NCI-H2171 treated with DMSO at 0.1 percent for 48 hours (cell line): ENCODE measurements at regions not wholly inside any gene's neighbourhood (a gene's known extent, or its start where the extent isn't known, plus 50 kb on each side); places are given as distances from the start of the nearest gene placed in this dataset.

Source experiments
- DNase-seq: peaks from one replicate; lab custom pipeline; 2025; lab: John Stamatoyannopoulos, UW

DNA sequence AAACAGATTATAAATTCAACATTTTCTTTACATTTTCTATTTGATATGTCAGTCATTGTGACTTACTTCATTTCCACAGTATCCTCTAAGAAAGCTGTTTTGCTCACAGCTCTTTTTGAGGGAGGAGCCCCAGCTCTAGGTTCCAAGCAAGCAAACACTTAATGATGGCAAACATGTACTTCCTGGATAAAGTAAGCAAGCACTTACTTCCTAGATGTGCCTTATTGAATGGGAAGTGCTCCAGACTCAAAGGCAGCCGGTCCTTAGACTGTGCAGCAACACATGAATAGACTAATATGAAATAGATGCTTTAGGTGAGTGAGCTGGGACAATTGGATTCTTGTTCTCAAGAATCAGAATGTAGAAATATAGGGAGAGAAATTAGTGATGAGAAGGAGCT, 2149.8 kb upstream of the PIK3C3 start:
- no peak for DNase-seq

- DNase-seq = no peak
Observed at GRCh38 chr18:39802648-39803229, 2152.3 kb upstream of the PIK3C3 start.

GRCh38 chr18:39801848-39802247, 2153.2 kb upstream of the PIK3C3 start:
- no peak for DNase-seq

DNA sequence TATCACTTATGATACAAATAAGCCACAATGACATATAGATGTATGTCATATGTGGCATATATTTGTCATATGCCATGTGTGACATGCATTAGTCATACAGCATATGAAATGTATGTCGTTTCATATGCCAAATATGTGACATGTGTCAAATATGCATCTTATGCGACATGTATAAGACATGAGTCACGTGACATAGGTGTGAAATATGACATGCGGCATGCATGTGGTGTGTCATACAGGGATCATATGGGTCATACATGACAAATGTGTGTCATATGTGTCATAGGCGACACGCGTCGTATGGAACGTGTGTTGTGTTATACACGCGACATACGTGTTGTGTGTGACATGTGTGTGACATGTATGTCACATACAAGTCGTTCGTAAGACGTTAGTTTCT, 2154.0 kb upstream of the PIK3C3 start:
- no peak for DNase-seq

DNA sequence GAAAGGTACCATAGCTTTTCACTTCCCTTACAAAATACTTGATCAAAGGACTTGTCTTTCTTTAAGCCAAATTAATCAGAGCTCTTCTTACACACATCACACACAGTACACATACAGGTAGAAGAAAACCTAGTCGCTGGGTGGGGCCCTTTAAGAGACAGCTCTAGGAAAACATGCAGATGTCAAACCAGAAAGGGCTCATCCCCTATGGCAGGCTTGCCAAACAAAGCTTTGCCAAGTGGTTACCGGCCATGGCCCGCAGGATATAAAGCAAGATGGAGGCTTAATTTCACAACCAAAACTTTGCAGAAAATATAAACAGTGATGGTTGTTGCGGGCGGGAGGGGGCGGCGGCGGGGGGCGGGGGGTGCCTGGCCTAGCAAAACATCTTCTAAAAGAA, 2156.0 kb upstream of the PIK3C3 start:
- peak; percentile 24 for DNase-seq

- no peak for DNase-seq
Observed at GRCh38 chr18:39796393-39796792, 2158.6 kb upstream of the PIK3C3 start.

- no peak for DNase-seq
Observed at GRCh38 chr18:39795350-39795749, 2159.7 kb upstream of the PIK3C3 start.

DNA sequence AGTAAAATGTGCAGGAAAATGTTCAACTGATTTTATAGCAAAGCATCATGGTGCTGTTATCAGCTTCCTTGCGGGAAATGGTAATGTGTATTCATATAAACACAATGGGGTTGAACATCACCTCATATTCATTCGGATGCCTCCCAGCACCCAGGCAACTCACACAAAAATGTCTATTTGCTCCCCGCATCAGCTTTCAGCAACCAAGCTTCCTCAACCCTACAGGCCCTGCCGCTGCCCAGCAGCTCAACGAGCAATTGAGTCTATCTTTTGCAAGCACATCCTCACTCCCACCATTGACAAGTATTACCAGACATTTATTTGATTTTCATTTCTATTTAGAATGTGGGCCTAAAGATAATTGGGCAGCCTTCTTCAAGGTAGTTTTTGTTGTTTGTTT, 2161.4 kb upstream of the PIK3C3 start:
- DNase-seq = no peak

DNA sequence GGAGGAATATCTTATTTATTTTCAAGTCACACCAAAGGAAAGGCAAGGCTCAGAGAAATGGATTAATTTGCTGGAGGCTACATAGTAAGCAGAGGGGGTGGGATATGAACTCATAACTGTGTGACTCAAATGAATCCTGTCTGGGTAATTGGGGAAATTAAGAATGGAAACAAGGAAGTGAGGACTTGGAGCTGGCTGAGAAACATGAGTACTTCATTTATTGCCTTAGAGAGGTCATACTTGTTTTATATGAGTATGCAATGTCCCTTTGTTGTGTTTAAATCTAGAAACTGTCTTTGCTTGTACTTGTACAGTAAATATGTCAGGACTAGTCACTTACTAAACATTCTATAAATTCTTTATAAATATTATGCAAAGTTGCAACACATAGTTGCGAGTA, 2166.7 kb upstream of the PIK3C3 start:
- DNase-seq = no peak

DNA sequence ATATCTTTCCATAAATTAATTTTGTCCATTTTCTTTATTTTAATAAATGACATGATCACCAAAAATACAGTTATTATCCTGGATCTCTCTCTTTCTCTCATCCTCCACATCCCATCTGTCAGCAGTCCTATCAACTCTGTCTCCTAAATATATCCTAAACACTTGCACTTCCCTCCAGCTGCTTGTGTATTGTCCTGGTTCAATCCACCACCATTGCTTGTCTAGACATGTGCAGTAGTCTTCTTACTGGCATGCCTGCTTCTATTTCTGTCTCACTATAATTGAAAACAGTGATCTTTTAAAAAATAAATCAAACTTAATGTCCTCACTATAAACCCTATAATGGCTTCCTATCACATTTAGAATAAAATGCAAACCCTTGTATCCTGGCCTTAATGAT, 2168.6 kb upstream of the PIK3C3 start:
- peak; percentile 71 for DNase-seq

GRCh38 chr18:39784541-39784940, 2170.5 kb upstream of the PIK3C3 start:
- no peak for DNase-seq

- DNase-seq = no peak
Observed at GRCh38 chr18:39781565-39781964, 2173.5 kb upstream of the PIK3C3 start.

GRCh38 chr18:39780774-39781173, 2174.3 kb upstream of the PIK3C3 start:
- no peak for DNase-seq

GRCh38 chr18:39779926-39780325, 2175.1 kb upstream of the PIK3C3 start:
- DNase-seq = no peak

DNA sequence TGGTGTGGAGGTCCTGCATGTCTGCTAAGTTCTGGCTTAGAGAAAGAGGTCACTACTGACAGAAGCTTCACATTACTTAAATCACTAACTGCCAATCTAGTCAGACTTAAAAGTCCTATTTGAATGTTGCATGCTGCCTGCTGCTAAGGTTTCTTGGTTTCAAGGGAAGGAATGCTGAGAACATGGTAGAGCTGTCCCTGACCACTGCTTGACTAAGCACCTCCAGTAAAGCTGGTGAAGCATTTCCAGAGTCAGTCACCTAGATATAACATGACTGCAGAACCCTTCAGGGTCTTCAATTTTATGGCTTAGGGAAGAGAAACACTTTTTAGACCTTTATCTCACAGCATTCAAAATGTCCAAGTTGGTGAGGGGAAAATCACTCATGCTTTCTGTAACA, 2178.3 kb upstream of the PIK3C3 start:
- DNase-seq = no peak

- DNase-seq = no peak
Observed at GRCh38 chr18:39774957-39775598, 2180.0 kb upstream of the PIK3C3 start.

DNA sequence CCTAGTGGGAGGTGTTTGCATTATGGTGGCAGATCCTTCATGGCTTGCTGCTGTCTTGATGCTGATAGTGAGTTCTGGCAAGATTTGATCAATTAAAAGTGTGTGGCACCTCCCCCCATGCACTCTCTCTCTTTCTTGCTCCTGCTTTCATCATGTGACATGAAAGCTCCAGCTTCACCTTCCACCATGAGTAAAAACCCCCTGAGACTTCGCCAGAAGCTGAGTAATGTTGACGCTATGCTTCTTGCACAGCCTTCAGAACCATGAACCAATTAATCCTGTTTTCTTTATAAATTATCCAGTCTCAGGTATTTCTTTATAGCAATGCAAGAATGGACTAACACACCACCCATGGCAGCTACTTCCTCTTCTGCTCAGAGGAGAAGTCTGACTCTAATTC, 2181.4 kb upstream of the PIK3C3 start:
- DNase-seq = no peak

- DNase-seq = no peak
Observed at GRCh38 chr18:39772155-39772919, 2182.7 kb upstream of the PIK3C3 start.

DNA sequence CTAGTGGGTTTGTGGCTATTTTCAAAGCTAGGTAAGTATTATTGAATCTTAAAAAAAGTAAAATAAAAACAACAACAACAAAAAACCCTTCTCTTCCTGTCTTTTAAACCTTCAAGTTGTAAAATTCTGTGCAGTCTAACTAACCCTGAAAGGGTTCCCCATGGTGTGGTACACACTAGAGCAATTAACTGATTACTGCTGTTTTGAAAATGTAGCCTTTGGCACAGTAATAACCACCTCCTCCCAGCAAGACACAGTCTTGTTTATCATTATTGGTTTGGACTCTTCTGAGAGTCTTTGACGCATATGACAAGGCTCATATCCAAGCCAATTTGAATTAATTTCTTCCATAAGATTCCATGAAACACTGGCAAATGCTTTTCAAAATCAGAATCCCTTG, 2184.6 kb upstream of the PIK3C3 start:
- DNase-seq = no peak

- DNase-seq = no peak
Observed at GRCh38 chr18:39764873-39765272, 2190.2 kb upstream of the PIK3C3 start.

DNA sequence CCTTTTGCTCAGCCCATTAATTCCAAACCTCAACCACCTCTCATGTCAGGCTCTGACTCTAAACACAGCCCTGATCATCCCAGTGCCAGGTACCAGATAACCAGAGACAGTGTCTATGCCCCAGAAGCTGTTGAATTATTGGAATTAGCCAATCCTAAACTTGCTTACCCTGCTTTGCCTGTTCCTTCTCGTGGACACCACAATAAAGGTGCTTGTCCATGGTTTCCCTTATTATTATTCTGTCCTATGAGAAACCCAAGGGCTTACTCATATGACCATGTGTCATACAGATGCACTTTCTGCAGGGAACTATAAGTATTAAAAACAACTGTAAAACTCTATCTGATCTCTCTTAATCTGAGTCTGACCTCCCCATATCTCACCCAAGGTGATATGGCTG, 2193.8 kb upstream of the PIK3C3 start:
- DNase-seq = no peak

DNA sequence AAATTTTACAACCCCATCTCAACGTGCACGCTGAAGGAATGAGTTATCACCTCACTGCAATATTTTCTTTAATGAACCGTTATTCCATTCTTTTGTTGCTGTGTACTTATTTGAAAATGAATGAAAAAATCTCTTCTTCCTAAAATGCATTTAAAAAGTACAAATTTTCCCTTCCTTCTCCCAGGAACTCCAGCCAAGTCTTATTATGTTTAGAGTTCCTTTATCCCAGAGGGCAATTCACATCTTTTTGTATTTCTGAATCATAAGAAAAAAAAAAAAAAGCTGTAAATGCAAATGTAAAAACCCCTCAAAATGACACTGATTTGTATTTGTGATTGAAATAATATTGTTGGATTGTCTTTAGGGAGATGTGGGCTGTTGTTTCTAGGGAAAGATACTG, 2194.3 kb upstream of the CELF4 start:
- DNase-seq = no peak

- no peak for DNase-seq
Observed at GRCh38 chr18:39753178-39753577, 2187.6 kb upstream of the CELF4 start.

DNA sequence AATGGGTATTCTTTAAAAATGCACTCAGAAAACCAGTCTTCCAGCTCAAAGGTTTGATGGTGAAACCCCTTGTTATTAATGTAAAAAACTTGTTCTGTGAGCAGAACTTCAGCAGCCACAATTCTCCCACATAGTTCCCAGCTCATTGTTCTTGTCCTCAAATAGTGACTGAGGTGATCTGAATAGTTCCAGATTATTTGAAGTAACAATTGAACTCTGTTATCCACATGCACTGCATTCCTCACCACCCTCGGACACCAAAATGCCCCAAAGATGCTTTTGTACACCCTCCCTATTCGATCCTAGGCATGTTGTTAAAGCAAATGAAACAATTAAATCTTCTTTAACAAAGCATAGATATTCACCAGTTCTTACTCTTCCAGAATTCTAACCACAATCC, 2186.8 kb upstream of the CELF4 start:
- no peak for DNase-seq
